ENCODE measurements at regions not wholly inside any gene's neighbourhood (a gene's known extent, or its start where the extent isn't known, plus 50 kb on each side); places are given as distances from the start of the nearest gene placed in this dataset.

GRCh38 chr18:42635378-42636048 lies 480.0 kb downstream of the RIT2 start (continued):
- TF ChIP-seq, protein P1, sequence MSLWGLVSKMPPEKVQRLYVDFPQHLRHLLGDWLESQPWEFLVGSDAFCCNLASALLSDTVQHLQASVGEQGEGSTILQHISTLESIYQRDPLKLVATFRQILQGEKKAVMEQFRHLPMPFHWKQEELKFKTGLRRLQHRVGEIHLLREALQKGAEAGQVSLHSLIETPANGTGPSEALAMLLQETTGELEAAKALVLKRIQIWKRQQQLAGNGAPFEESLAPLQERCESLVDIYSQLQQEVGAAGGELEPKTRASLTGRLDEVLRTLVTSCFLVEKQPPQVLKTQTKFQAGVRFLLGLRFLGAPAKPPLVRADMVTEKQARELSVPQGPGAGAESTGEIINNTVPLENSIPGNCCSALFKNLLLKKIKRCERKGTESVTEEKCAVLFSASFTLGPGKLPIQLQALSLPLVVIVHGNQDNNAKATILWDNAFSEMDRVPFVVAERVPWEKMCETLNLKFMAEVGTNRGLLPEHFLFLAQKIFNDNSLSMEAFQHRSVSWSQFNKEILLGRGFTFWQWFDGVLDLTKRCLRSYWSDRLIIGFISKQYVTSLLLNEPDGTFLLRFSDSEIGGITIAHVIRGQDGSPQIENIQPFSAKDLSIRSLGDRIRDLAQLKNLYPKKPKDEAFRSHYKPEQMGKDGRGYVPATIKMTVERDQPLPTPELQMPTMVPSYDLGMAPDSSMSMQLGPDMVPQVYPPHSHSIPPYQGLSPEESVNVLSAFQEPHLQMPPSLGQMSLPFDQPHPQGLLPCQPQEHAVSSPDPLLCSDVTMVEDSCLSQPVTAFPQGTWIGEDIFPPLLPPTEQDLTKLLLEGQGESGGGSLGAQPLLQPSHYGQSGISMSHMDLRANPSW (CRISPR knock-in tag; IDR thresholded peaks at IDR 0.05) = no peak
- no peak for TF ChIP-seq ZNF274 (IDR thresholded peaks at IDR 0.05; ENCODE audit: borderline replicate concordance, low read depth, low read length)
- no peak for TF ChIP-seq HDAC3 (IDR thresholded peaks at IDR 0.05; ENCODE audit: borderline replicate concordance, partially characterized antibody)
- no peak for TF ChIP-seq SUPT5H (IDR thresholded peaks at IDR 0.05)
- TF ChIP-seq RFX1 (IDR thresholded peaks at IDR 0.05) = no peak
- no peak for TF ChIP-seq KHSRP (IDR thresholded peaks at IDR 0.05)
- no peak for TF ChIP-seq CSDE1 (IDR thresholded peaks at IDR 0.05)
- TF ChIP-seq ZNF778 (CRISPR knock-in tag; IDR thresholded peaks at IDR 0.05) = no peak
- no peak for TF ChIP-seq CBFB (CRISPR knock-in tag; IDR thresholded peaks at IDR 0.05)

DNA sequence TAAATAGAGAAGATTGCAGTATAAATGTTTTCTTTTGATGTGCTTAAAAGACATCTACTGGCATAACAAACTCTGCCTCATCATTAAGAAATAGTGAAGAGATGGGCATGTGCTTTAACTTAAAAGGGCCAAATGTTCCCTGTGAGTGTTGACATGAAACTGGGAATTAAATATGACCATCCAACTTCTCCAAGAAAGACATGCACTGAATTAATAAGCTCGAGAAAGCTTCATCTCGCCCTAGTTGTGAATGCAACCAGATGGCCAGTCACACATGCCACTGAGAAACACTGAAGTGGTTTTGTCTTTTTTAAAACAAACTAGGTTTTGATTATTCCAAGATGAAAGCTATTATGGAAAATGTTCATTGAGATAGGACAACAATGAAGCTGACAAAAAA lies 479.2 kb downstream of the RIT2 start:
- FAIRE-seq (no peak), ATAC-seq (no peak), DNase-seq (ENCODE audit: extremely low read depth in 1 of 4, low spot score in 3 of 4) (no peak)
- Histone ChIP-seq H2AFZ (ENCODE audit: low read depth, low read length) (no peak overlapping the region), H3K4me1 (replicated peaks in 1 of 2; ENCODE audit: control insufficient read depth in 2 of 2, insufficient read depth in 2 of 2, low read length in 2 of 2) (no peaks in the 10 kb centered on the region), H3K4me2 (ENCODE audit: insufficient read depth, low read length) (no peak overlapping the region), H3K9ac (ENCODE audit: insufficient read depth in 1 of 2, low read depth in 2 of 2, low read length in 2 of 2) (no peak overlapping the region), H4K20me1 (replicated peaks; ENCODE audit: control insufficient read depth, insufficient read depth, low read length) (no peaks in the 10 kb centered on the region), H3K27me3 (ENCODE audit: control insufficient read depth in 2 of 2, insufficient read depth in 2 of 2, low read length in 2 of 2) (no peaks in the 10 kb centered on the region), H3K9me3 (replicated peaks; ENCODE audit: control insufficient read depth, insufficient read depth, low read depth, low read length) (no peaks in the 10 kb centered on the region), H3K36me3 (ENCODE audit: control insufficient read depth, insufficient read depth, low read length) (no peaks in the 10 kb centered on the region), H3K79me2 (ENCODE audit: control insufficient read depth, insufficient read depth, low read length) (no peaks in the 10 kb centered on the region), H3K9me1 (ENCODE audit: control insufficient read depth, insufficient read depth, low read length) (no peaks in the 10 kb centered on the region), H3K27ac (ENCODE audit: extremely low read depth, low read depth, low read length) (no peak overlapping the region), H3K4me3 (no peak overlapping the region)
- WGBS (ENCODE audit: insufficient coverage, low coverage, missing lambda C conversion rate) = 0% methylated on average over 2 of the region's 2 CpGs
- in situ Hi-C loops (cut with MboI) (no loop called here), intact Hi-C loops (cut with micrococcal nuclease) (no loop called here)
- POLR2A ChIA-PET = no interaction called here
- CTCF ChIA-PET (ENCODE audit: low intra/inter-chr PET ratio) = no interaction called here
- no TSS peak for BruUV-seq (replicated peaks)
- TF ChIP-seq SIN3A (IDR thresholded peaks at IDR 0.05; ENCODE audit: borderline replicate concordance in 2 of 2, control insufficient read depth in 1 of 2, low read depth in 2 of 2, low read length in 2 of 2) = no peak
- no peak for TF ChIP-seq SP1 (CRISPR knock-in tag; IDR thresholded peaks at IDR 0.05)
- no peak for TF ChIP-seq JUN (IDR thresholded peaks at IDR 0.05; ENCODE audit: borderline replicate concordance, low read depth, low read length)
- no peak for TF ChIP-seq JUN (CRISPR knock-in tag; IDR thresholded peaks at IDR 0.05; ENCODE audit: borderline replicate concordance)
- no peak for TF ChIP-seq PHB2 (IDR thresholded peaks at IDR 0.05; ENCODE audit: low read depth)
- TF ChIP-seq MTA1 (IDR thresholded peaks at IDR 0.05; ENCODE audit: borderline replicate concordance) = no peak
- TF ChIP-seq ZNF212 (CRISPR knock-in tag; IDR thresholded peaks at IDR 0.05) = no peak
- TF ChIP-seq, protein P2, sequence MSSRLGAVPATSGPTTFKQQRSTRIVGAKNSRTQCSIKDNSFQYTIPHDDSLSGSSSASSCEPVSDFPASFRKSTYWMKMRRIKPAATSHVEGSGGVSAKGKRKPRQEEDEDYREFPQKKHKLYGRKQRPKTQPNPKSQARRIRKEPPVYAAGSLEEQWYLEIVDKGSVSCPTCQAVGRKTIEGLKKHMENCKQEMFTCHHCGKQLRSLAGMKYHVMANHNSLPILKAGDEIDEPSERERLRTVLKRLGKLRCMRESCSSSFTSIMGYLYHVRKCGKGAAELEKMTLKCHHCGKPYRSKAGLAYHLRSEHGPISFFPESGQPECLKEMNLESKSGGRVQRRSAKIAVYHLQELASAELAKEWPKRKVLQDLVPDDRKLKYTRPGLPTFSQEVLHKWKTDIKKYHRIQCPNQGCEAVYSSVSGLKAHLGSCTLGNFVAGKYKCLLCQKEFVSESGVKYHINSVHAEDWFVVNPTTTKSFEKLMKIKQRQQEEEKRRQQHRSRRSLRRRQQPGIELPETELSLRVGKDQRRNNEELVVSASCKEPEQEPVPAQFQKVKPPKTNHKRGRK (tag; IDR thresholded peaks at IDR 0.05) = no peak
- TF ChIP-seq POLR2AphosphoS5 (IDR thresholded peaks at IDR 0.05; ENCODE audit: control insufficient read depth, insufficient read depth, low read depth, low read length) = no peak
- TF ChIP-seq GABPB1 (CRISPR knock-in tag; IDR thresholded peaks at IDR 0.05) = no peak
- TF ChIP-seq KAT2B (IDR thresholded peaks at IDR 0.05; ENCODE audit: low read depth, low read length) = no peak
- TF ChIP-seq KLF16 (IDR thresholded peaks at IDR 0.05) = no peak
